H1 (cell line): ENCODE measurements at regions not wholly inside any gene's neighbourhood (a gene's known extent, or its start where the extent isn't known, plus 50 kb on each side); places are given as distances from the start of the nearest gene placed in this dataset.

Source experiments
- CTCF ChIA-PET: fragments of 300-600 bp; sonication (Branson Sonifier 250); formaldehyde crosslinking; loops from one replicate; lab custom pipeline; 2021; ENCODE audit not compliant: partially characterized antibody; lab: Charles Lee
- POLR2A ChIA-PET: fragments of 300-600 bp; sonication (Branson Sonifier 250); formaldehyde crosslinking; loops from one replicate; lab custom pipeline; 2021; ENCODE audit warnings: inconsistent platforms; ENCODE audit not compliant: partially characterized antibody; lab: Charles Lee
- DNase-seq, 2 experiments: peaks; one replicate each; pipeline versions ENCODE4 v3.0.0 to v3.0.0-alpha.2; 2010 to 2022; ENCODE audit warnings: low spot score in 2 of 2, low read depth in 1 of 2, mixed read lengths in 1 of 2
- FAIRE-seq: peaks from 2 replicates; lab custom pipeline; 2011; peaks lifted over from hg19 to GRCh38; lab: Jason Lieb, UNC
- H2AFZ ChIP-seq: 2 replicates; pipeline ENCODE4 v1.8.1; 2012; ENCODE audit warnings: low read length, inconsistent platforms
- H2AK5ac ChIP-seq: 2 replicates; pipeline ENCODE4 v1.6.1; 2013; ENCODE audit warnings: low read depth, low read length
- H2BK120ac ChIP-seq: replicated peaks from 2 replicates; pipeline ENCODE3; 2013; ENCODE audit warnings: low read depth, low read length, inconsistent platforms
- H2BK12ac ChIP-seq: 2 replicates; pipeline ENCODE4 v1.6.1; 2013; ENCODE audit warnings: low read depth, low read length
- H2BK15ac ChIP-seq: 2 replicates; pipeline ENCODE4 v1.6.1; 2013; ENCODE audit warnings: low read length
- H2BK20ac ChIP-seq: 2 replicates; pipeline ENCODE4 v1.6.1; 2013; ENCODE audit warnings: low read length
- H2BK5ac ChIP-seq: 2 replicates; pipeline ENCODE4 v1.6.1; 2013; ENCODE audit warnings: low read depth, low read length
- H3K14ac ChIP-seq: 2 replicates; pipeline ENCODE4 v1.6.1; 2013; ENCODE audit warnings: inconsistent platforms; ENCODE audit not compliant: insufficient read length
- H3K18ac ChIP-seq: 2 replicates; pipeline ENCODE4 v1.6.1; 2013; ENCODE audit warnings: low read length; ENCODE audit errors: extremely low read depth
- H3K23ac ChIP-seq: 2 replicates; pipeline ENCODE4 v1.6.1; 2013; ENCODE audit warnings: inconsistent platforms; ENCODE audit not compliant: insufficient read length
- H3K23me2 ChIP-seq: 2 replicates; pipeline ENCODE4 v1.6.1; 2013; ENCODE audit warnings: low read depth, low read length
- H3K27ac ChIP-seq: 2 replicates; pipeline ENCODE4 v1.6.1; 2011; ENCODE audit warnings: low read depth, low read length, inconsistent platforms
- H3K27me3 ChIP-seq, 4 experiments: replicated peaks in 1 of 4; 1 replicate in 1 of 4; 2 replicates in 3 of 4; pipeline versions ENCODE4 v1.6.1 to v1.8.1; 2011 to 2013; ENCODE audit warnings: low read length in 3 of 4, mild to moderate bottlenecking in 3 of 4, inconsistent platforms in 2 of 4, mixed read lengths in 2 of 4, moderate library complexity in 1 of 4; ENCODE audit not compliant: control insufficient read depth in 3 of 4, insufficient read depth in 3 of 4; ENCODE audit errors: extremely low read depth in 1 of 4
- H3K36me3 ChIP-seq, 4 experiments: 2 replicates each; pipeline versions ENCODE4 v1.6.1 to v1.8.1; 2011 to 2013; ENCODE audit warnings: mild to moderate bottlenecking in 4 of 4, low read length in 3 of 4, moderate library complexity in 2 of 4, control low read depth in 1 of 4, inconsistent platforms in 1 of 4; ENCODE audit not compliant: insufficient read depth in 4 of 4, control insufficient read depth in 2 of 4
- H3K4ac ChIP-seq: replicated peaks from 2 replicates; pipeline ENCODE3; 2013; ENCODE audit warnings: low read length, low read depth, mixed read lengths, inconsistent platforms; ENCODE audit not compliant: insufficient read length
- H3K4me1 ChIP-seq, 4 experiments: replicated peaks in 1 of 4; 1 replicate in 1 of 4; 2 replicates in 3 of 4; pipeline versions ENCODE4 v1.6.1 to v1.8.1; 2011 to 2013; ENCODE audit warnings: low read length in 3 of 4, inconsistent platforms in 2 of 4, mixed read lengths in 1 of 4; ENCODE audit not compliant: insufficient read depth in 4 of 4, control insufficient read depth in 3 of 4
- H3K4me2 ChIP-seq, 2 experiments: 2 replicates each; pipeline versions ENCODE4 v1.6.1 to v1.8.1; 2011 to 2013; ENCODE audit warnings: low read depth in 2 of 2, low read length in 2 of 2, control low read depth in 1 of 2, inconsistent platforms in 1 of 2, mild to moderate bottlenecking in 1 of 2; ENCODE audit not compliant: insufficient read depth in 1 of 2
- H3K4me3 ChIP-seq, 4 experiments: fragments of 200-600, 300-600 bp in 1 of 4; sonication (generic), shearing (Covaris generic), sonication (Bioruptor Twin) in 1 of 4; 2 replicates each; pipeline versions ENCODE4 v1.5.1 to v1.8.1; 2011 to 2016; ENCODE audit warnings: low read length in 4 of 4, low read depth in 3 of 4, control low read depth in 2 of 4, inconsistent platforms in 2 of 4, mild to moderate bottlenecking in 2 of 4, mixed read lengths in 1 of 4, moderate library complexity in 1 of 4; ENCODE audit not compliant: insufficient read depth in 2 of 4; ENCODE audit errors: extremely low read depth in 1 of 4
- H3K56ac ChIP-seq: replicated peaks from 2 replicates; pipeline ENCODE3; 2013; ENCODE audit warnings: low read depth, mild to moderate bottlenecking, mixed read lengths, low read length, inconsistent platforms; ENCODE audit not compliant: insufficient read length
- H3K79me1 ChIP-seq: 2 replicates; pipeline ENCODE4 v1.6.1; 2013; ENCODE audit warnings: low read depth, low read length, control low read depth
- H3K79me2 ChIP-seq, 2 experiments: 2 replicates each; pipeline versions ENCODE4 v1.6.1 to v1.8.1; 2012 to 2013; ENCODE audit warnings: low read length in 2 of 2, mild to moderate bottlenecking in 2 of 2, inconsistent platforms in 1 of 2; ENCODE audit not compliant: insufficient read depth in 2 of 2, control insufficient read depth in 1 of 2
- H3K9ac ChIP-seq, 4 experiments: replicated peaks in 1 of 4; 1 replicate in 1 of 4; 2 replicates in 3 of 4; pipeline versions ENCODE4 v1.6.1 to v1.8.1; 2011 to 2013; ENCODE audit warnings: low read depth in 3 of 4, low read length in 3 of 4, control low read depth in 2 of 4, mild to moderate bottlenecking in 2 of 4, moderate library complexity in 2 of 4, inconsistent platforms in 1 of 4; ENCODE audit errors: extremely low read depth in 1 of 4
- H3K9me3 ChIP-seq, 2 experiments: 2 replicates each; pipeline versions ENCODE4 v1.6.1 to v1.8.1; 2012 to 2013; ENCODE audit warnings: mild to moderate bottlenecking in 2 of 2, moderate library complexity in 2 of 2, control low read depth in 1 of 2, inconsistent platforms in 1 of 2, low read depth in 1 of 2, low read length in 1 of 2, mixed read lengths in 1 of 2; ENCODE audit not compliant: insufficient read depth in 2 of 2
- H4K20me1 ChIP-seq, 2 experiments: replicated peaks in 1 of 2; 2 replicates each; pipeline versions ENCODE3 to v1.8.1; 2011 to 2013; ENCODE audit warnings: inconsistent platforms in 2 of 2, low read length in 2 of 2, mild to moderate bottlenecking in 1 of 2; ENCODE audit not compliant: insufficient read depth in 2 of 2, control insufficient read depth in 1 of 2
- H4K5ac ChIP-seq: 2 replicates; pipeline ENCODE4 v1.6.1; 2013; ENCODE audit warnings: low read length, low read depth, mixed read lengths, inconsistent platforms; ENCODE audit not compliant: insufficient read length
- H4K8ac ChIP-seq: 2 replicates; pipeline ENCODE4 v1.8.0; 2013; ENCODE audit warnings: mild to moderate bottlenecking, moderate library complexity, low read length, inconsistent platforms; ENCODE audit not compliant: insufficient read depth; ENCODE audit errors: extremely low read depth
- H4K91ac ChIP-seq: replicated peaks from 2 replicates; pipeline ENCODE3; 2013; ENCODE audit warnings: low read length, mixed read lengths, inconsistent platforms; ENCODE audit not compliant: insufficient read length
- ASH2L ChIP-seq: fragments of 200-600, 300-600 bp; sonication (generic); IDR thresholded peaks from one replicate; pipeline ENCODE4 v1.7.1; 2017; ENCODE audit warnings: low read length
- E2F6 ChIP-seq: IDR thresholded peaks from 2 replicates; pipeline ENCODE4 v1.6.1; 2012; ENCODE audit warnings: inconsistent platforms
- MAX ChIP-seq: IDR thresholded peaks from 2 replicates; pipeline ENCODE4 v1.6.1; 2012; ENCODE audit warnings: inconsistent platforms
- SP2 ChIP-seq: IDR thresholded peaks from 2 replicates; pipeline ENCODE4 v1.6.1; 2012; ENCODE audit warnings: mild to moderate bottlenecking, low read length, inconsistent platforms
- YY1 ChIP-seq: IDR thresholded peaks from 2 replicates; pipeline ENCODE4 v1.6.1; 2011; ENCODE audit warnings: low read depth, mild to moderate bottlenecking, low read length
- WGBS, 2 experiments: shearing (Covaris generic) in 1 of 2; methylation state at CpG; one replicate each; pipeline versions ENCODE4 v1.1.6 to v1.1.7; 2013 to 2015; ENCODE audit warnings: low lambda C conversion rate in 2 of 2, mixed read lengths in 2 of 2, inconsistent platforms in 1 of 2, low coverage in 1 of 2, missing lambda C conversion rate in 1 of 2; ENCODE audit not compliant: insufficient replicate concordance in 2 of 2, insufficient coverage in 1 of 2, insufficient read length in 1 of 2; ENCODE audit errors: extremely low coverage in 1 of 2, missing lambda C conversion rate in 1 of 2; 5-methylcytosine and 5-hydroxymethylcytosine counted together

- FAIRE-seq, result no peak
- Histone ChIP-seq H2BK20ac (no peak overlapping the region), H3K4me3 (no peak overlapping the region), H4K91ac (no peak overlapping the region), H3K9ac (no peak overlapping the region), H3K23me2 (no peaks in the 10 kb centered on the region), H2BK5ac (no peak overlapping the region), H3K27me3 (no peaks in the 10 kb centered on the region; a peak in 2 of 7 replicates), H2BK120ac (no peak overlapping the region), H3K79me1 (no peaks in the 10 kb centered on the region), H4K5ac (no peak overlapping the region), H3K27ac (no peak overlapping the region), H3K36me3 (no peaks in the 10 kb centered on the region), H3K14ac (no peak overlapping the region), H3K56ac (no peak overlapping the region), H3K79me2 (no peaks in the 10 kb centered on the region)
- POLR2A ChIA-PET, result interaction anchor here (1.5 to 1.8 kb wide), 2 partner anchors 12 to 17 kb away, joined by 4 to 8 read pairs; no protein-coding TSS in a partner anchor
- TF ChIP-seq SP2 (no peak), ASH2L (no peak), YY1 (no peak), E2F6 (no peak), MAX (0 out of 2 replicates have a peak, but pooled peaks have one; percentile 17)
- TF ChIP-seq, all 59 proteins: peak for 1
- Histone ChIP-seq H2BK12ac (peak overlapping the region; percentile 32; the same call in 1 of the 2 replicates), H3K4me2 (0 out of 4 replicates have a peak overlapping the region, but pooled peaks of 1 of the 2 experiments have one; percentile 1), H2BK15ac (no peak overlapping the region), H3K23ac (no peak overlapping the region), H2AK5ac (no peak overlapping the region), H3K4me1 (peaks cover 6 to 11% (median 10%) of the 10 kb centered on the region in 4 experiments), H3K4ac (no peak overlapping the region), H4K20me1 (no peaks in the 10 kb centered on the region), H3K18ac (no peak overlapping the region), H3K9me3 (peaks cover 4 to 5% of the 10 kb centered on the region in 2 experiments; a peak in 2 of 4 replicates), H4K8ac (no peak overlapping the region), H2AFZ (no peak overlapping the region)
- CTCF ChIA-PET, result interaction anchor here (0.7 to 2.2 kb wide), 3 partner anchors 10 to 32 kb away, joined by 3 to 7 read pairs (median 4); no protein-coding TSS in a partner anchor
- WGBS, 2 experiments, result 58% methylated on average over 7 of the region's 7 CpGs; no CpG with 5 or more reads in 1 of the 2 experiments
- DNase-seq, result no peak
These were observed 126.5 kb upstream of the CCND2 start for GRCh38 chr12:4147031-4147481.
